GM19324 (cell line): ENCODE measurements at regions not wholly inside any gene's neighbourhood (a gene's known extent, or its start where the extent isn't known, plus 50 kb on each side); places are given as distances from the start of the nearest gene placed in this dataset.

ENCODE experiments used
- ATAC-seq: cut with Tn5 transposase; IDR thresholded peaks from one replicate; pipeline ENCODE4 v1.9.1; 2021; ENCODE audit warnings: mild to moderate bottlenecking, moderate library complexity; ENCODE audit not compliant: unreplicated experiment, low FRiP score

DNA sequence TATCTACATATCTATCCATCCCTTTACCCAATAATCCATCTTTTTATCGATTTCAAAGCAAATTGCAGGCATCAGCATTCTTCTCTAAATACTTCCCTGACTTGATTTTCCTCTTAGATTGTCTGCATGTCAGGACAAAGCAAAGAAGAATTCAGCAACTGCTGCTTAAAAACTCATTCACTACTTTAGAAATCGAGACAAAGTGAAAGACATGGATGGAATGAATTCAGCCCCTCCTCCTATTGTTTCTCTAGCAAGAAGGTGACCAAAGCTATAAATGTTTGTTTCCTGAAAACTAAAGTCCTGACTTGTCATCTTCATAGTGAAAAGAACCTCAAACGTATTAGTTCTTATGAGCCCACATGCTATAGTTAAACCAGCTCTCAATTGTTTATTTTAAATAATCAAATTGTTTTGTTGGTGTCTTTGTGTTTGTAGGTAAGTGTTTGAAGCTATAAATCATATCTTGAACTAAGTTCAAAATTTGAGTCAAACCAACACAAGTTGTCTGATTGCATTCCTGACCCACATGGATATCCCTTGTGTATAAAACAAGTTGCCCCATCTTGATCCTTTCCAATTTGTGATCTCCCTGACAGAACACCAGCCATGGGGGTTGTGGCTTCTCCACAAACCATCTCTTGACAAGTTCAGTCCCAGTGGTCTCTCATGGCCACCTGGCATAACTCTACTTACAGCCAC, 58.6 kb upstream of the ARHGAP5 start:
- no peak for ATAC-seq

DNA sequence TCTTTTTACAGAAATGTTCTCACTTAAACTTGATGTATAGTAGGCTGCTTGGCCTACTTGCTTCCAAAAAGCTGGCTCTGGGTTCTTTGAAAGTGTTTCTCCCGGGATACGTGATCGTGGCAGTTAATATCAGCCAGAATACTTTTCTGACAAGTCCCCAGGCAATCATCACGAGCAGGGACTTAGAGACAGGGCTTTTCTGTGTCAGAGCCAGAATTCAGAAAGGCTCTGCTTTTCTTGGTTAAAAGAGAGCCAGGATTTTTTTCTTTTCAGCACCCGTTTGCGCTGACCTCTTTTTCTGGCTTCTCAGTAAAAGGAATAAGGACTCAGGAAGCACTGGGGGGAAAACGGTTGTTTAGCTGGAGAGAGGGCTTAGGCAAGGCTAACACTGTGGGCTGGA, 57.8 kb upstream of the ARHGAP5 start:
- ATAC-seq: no peak

DNA sequence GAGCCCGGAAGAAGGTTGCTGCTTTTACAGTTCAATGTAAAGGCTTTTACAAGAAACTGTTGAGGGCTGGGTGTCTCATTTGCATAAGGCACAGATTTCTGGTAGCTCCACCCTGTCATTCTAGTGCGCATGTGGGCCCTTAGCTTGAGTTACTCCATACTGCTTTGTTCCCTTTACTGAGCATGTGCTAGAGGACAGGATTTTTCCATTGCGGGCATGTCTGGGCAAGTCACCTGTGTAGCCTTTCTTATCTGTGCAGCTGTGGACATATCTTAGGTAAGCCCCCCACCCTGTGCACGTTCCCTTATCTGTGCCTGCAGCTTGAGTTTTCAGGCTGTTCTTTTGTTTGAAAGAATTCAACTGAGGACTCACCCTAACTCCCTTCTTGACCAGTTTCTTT, 56.2 kb upstream of the ARHGAP5 start:
- no peak for ATAC-seq

DNA sequence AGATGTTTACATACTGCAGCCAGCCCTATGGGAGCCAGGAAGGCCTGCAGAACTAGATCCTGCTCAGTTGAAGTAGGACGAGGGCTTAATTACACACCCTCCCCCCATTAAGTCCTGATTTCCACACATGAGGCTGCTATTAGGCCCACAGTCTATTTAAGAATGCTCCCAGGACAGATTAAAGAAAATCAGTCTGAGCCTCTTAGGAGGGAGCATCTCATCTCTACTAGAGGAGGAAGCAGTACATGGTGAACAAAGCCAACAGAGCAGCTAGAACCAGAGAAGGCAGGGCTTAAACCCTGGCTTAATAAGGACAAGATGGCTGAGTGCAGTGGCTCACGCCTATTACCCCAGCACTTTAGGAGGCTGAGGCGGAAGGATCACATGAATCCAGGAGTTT, 55.8 kb upstream of the ARHGAP5 start:
- ATAC-seq: no peak

DNA sequence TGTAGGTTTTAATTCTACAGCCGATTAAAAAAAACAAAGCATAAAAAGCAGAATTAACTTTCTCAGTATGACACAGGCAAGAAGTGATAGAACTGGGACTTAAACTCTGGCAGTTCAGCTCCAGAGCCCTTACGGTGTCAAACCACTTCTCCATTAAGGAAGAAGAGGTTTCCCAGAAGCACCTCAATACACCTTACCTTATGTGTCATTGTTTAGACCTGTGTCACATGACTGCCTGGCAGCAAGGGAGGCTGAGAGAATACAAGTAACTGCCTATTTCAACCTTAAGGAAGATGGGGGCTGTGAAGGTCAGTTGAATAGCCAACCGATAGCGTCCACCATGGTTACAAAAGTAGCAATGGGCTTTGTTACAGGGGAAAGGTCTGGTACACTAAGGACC, 54.6 kb upstream of the ARHGAP5 start:
- ATAC-seq: no peak

DNA sequence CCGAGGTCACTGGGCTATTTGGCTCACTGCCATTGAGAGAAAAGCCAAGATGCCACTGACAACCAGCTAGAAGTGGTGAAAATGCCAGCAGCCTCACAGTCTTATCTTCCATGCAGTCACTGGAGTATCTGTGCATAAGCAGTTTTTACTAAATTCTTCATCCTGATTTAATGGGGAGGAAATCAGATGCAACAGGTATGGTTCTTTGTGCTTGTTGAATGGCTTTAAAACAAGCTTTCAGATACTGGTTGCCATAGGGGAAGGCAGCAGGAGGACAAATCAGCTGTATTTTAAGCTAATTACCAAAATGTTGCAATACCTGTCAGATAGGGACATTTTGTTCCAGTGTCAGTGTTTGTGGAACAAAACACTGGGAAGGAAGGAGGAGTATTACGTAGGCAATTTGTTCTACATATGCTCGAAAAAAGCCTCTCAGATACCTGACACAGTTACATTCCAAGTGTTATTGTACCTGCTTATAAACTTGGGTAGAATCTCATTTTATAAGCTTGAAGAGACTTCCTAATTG, 54.1 kb upstream of the ARHGAP5 start:
- ATAC-seq: no peak

DNA sequence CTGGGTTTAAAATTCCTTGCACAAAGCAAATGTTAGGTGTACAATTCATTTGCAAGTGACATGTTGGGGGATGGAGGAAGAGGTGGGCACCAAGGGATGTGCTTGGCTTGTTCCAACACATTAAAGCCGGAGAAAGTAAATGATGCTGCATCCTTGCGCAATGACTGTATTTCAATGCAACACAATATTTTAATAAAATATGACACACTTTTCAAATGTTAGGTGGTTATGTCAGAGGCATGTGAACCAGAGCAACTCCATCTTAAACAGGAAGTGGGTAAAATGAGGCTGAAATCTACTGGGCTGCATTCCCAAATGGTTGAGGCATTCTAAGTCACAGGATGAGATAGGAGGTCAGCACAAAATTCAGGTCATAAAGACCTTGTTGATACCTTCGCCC, 53.6 kb upstream of the ARHGAP5 start:
- no peak for ATAC-seq

DNA sequence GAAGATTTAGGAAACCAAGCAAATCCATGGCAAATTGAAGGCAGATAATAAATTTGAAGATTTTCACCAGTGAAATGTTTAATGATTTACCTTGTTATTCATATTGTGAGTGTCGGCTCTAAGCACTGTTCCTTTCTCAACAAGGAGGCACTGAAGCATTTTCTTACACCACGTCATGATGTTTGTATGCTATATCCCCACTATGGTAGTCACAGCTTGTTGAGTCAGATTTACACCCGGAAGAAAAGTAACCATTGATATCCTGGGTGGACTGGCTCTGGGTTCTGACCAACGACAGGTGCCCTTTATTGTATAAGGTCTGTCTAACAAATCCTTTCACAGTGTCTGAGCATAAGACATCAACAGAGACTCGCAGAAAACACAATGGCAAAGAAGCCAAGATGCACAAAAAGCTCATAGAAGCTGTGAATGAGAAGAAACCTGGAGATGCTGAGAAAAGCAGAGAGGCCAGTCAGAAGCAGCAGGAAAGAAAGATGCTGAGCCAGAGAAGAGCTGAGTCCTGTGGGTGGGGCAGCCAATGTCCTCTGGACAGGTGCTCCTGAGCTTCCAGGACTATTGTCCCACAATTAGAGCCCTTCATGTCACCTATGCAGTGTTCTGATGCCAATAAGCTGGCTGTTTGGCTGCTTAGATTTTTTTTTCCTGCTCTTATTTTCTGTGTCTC, 49.7 kb upstream of the ARHGAP5 start:
- no peak for ATAC-seq
